ENCODE measurements at regions not wholly inside any gene's neighbourhood (a gene's known extent, or its start where the extent isn't known, plus 50 kb on each side); places are given as distances from the start of the nearest gene placed in this dataset.

GRCh38 chr19:30118760-30119159, 176.7 kb downstream of the URI1 start:
- Histone ChIP-seq H3K27ac (ENCODE audit: extremely low read depth, low read depth, low read length) (no peak overlapping the region), H3K9me1 (ENCODE audit: control insufficient read depth, insufficient read depth, low read length) (no peaks in the 10 kb centered on the region), H3K36me3 (ENCODE audit: control insufficient read depth, insufficient read depth, low read length) (no peaks in the 10 kb centered on the region), H3K4me2 (ENCODE audit: insufficient read depth, low read length) (no peak overlapping the region), H3K9ac (ENCODE audit: insufficient read depth in 1 of 2, low read depth in 2 of 2, low read length in 2 of 2) (peak overlapping the region in 1 of 2 experiments; percentile 17; a peak in 1 of 4 replicates), H2AFZ (ENCODE audit: low read depth, low read length) (no peak overlapping the region), H3K4me1 (replicated peaks in 1 of 2; ENCODE audit: control insufficient read depth in 2 of 2, insufficient read depth in 2 of 2, low read length in 2 of 2) (peaks cover 0 to 8% of the 10 kb centered on the region in 2 experiments; a peak in 2 of 5 replicates), H4K20me1 (replicated peaks; ENCODE audit: control insufficient read depth, insufficient read depth, low read length) (no peaks in the 10 kb centered on the region), H3K27me3 (ENCODE audit: control insufficient read depth in 2 of 2, insufficient read depth in 2 of 2, low read length in 2 of 2) (peaks cover 4 to 55% of the 10 kb centered on the region in 2 experiments; a peak in 4 of 5 replicates), H3K9me3 (replicated peaks; ENCODE audit: control insufficient read depth, insufficient read depth, low read depth, low read length) (no peaks in the 10 kb centered on the region), H3K4me3 (no peak overlapping the region), H3K79me2 (ENCODE audit: control insufficient read depth, insufficient read depth, low read length) (no peaks in the 10 kb centered on the region)
- in situ Hi-C loops (cut with MboI) (no loop called here), intact Hi-C loops (cut with micrococcal nuclease) (no loop called here)
- CTCF ChIA-PET (ENCODE audit: low intra/inter-chr PET ratio), result no interaction called here
- WGBS (ENCODE audit: insufficient coverage, low coverage, missing lambda C conversion rate), result 3% methylated on average over 10 of the region's 12 CpGs
- POLR2A ChIA-PET, result interaction anchor here (1.2 kb wide), 1 partner anchor 12 kb away, joined by 4 read pairs; no protein-coding TSS in a partner anchor
- no TSS peak for BruUV-seq (replicated peaks)
- FAIRE-seq (no peak), ATAC-seq (no peak), DNase-seq (ENCODE audit: extremely low read depth in 1 of 4, low spot score in 3 of 4) (no peak)
- no peak for TF ChIP-seq GTF2F1 (IDR thresholded peaks at IDR 0.05; ENCODE audit: low read depth, low read length)
- TF ChIP-seq ZEB2 (IDR thresholded peaks at IDR 0.05), result no peak
- no peak for TF ChIP-seq CREB5 (CRISPR knock-in tag; IDR thresholded peaks at IDR 0.05)
- TF ChIP-seq ZNF146 (CRISPR knock-in tag; IDR thresholded peaks at IDR 0.05; ENCODE audit: unreplicated experiment), result no peak
- no peak for TF ChIP-seq PHF20 (IDR thresholded peaks at IDR 0.05; ENCODE audit: partially characterized antibody)
- TF ChIP-seq NFXL1 (CRISPR knock-in tag; IDR thresholded peaks at IDR 0.05), result no peak
- no peak for TF ChIP-seq HINFP (tag; conservative IDR thresholded peaks at IDR 0.05; ENCODE audit: low read depth)
- no peak for TF ChIP-seq HIVEP1 (CRISPR knock-in tag; IDR thresholded peaks at IDR 0.05)
- no peak for TF ChIP-seq TEAD4 (IDR thresholded peaks at IDR 0.05; ENCODE audit: low read length)
- no peak for TF ChIP-seq TEAD4 (CRISPR knock-in tag; IDR thresholded peaks at IDR 0.05; ENCODE audit: borderline replicate concordance)
- no peak for TF ChIP-seq FOXJ3 (CRISPR knock-in tag; IDR thresholded peaks at IDR 0.05)
- no peak for TF ChIP-seq NCOA1 (IDR thresholded peaks at IDR 0.05; ENCODE audit: low read depth)
- no peak for TF ChIP-seq ZNF316 (IDR thresholded peaks at IDR 0.05)
- TF ChIP-seq SIN3A (IDR thresholded peaks at IDR 0.05; ENCODE audit: borderline replicate concordance in 2 of 2, control insufficient read depth in 1 of 2, low read depth in 2 of 2, low read length in 2 of 2), result no peak
- TF ChIP-seq BRD9 (IDR thresholded peaks at IDR 0.05; ENCODE audit: low read depth, partially characterized antibody), result no peak
- TF ChIP-seq HDAC6 (IDR thresholded peaks at IDR 0.05; ENCODE audit: low read depth, low read length), result no peak
- TF ChIP-seq KAT2B (IDR thresholded peaks at IDR 0.05; ENCODE audit: low read depth, low read length), result no peak
- TF ChIP-seq ZNF12 (CRISPR knock-in tag; IDR thresholded peaks at IDR 0.05), result no peak
- no peak for TF ChIP-seq PRMT5 (CRISPR knock-in tag; IDR thresholded peaks at IDR 0.05)
- TF ChIP-seq ZNF398 (CRISPR knock-in tag; IDR thresholded peaks at IDR 0.05), result no peak

Measured in K562 (cell line).